ENCODE measurements at regions not wholly inside any gene's neighbourhood (a gene's known extent, or its start where the extent isn't known, plus 50 kb on each side); places are given as distances from the start of the nearest gene placed in this dataset.

GRCh38 chr13:106354961-106355360, 180.5 kb downstream of the EFNB2 start:
- BruUV-seq (replicated peaks): no TSS peak
- ChIA-PET RAD21 (ENCODE audit: low non-redundant PET in 1 of 2, low total read pairs in 2 of 2, uncharacterized antibody in 2 of 2, unreplicated experiment in 2 of 2) (no interaction called here), CTCF (no interaction called here), POLR2A (no interaction called here)
- no peaks in the 10 kb centered on the region for H3K36me3 ChIP-seq (ENCODE audit: control insufficient read depth in 1 of 2, insufficient read depth in 2 of 2, low read length in 2 of 2)
- no peaks in the 10 kb centered on the region for H3K79me2 ChIP-seq (ENCODE audit: insufficient read depth, low read length)
- no peak for TF ChIP-seq EZH2 (IDR thresholded peaks at IDR 0.05)
- TF ChIP-seq RAD21 (IDR thresholded peaks at IDR 0.05; ENCODE audit: low read depth): no peak
- TF ChIP-seq CBX3 (IDR thresholded peaks at IDR 0.05; ENCODE audit: low read depth): no peak
- TF ChIP-seq SP1 (IDR thresholded peaks at IDR 0.05; ENCODE audit: low read depth): no peak
- no peak for TF ChIP-seq TCF7L2 (IDR thresholded peaks at IDR 0.05; ENCODE audit: borderline replicate concordance, extremely low read depth, insufficient read depth, insufficient read length)
- TF ChIP-seq POLR2AphosphoS5 (IDR thresholded peaks at IDR 0.05; ENCODE audit: low read depth, low read length): no peak
- no peak for TF ChIP-seq ZFX (IDR thresholded peaks at IDR 0.05)
- TF ChIP-seq, protein P1, sequence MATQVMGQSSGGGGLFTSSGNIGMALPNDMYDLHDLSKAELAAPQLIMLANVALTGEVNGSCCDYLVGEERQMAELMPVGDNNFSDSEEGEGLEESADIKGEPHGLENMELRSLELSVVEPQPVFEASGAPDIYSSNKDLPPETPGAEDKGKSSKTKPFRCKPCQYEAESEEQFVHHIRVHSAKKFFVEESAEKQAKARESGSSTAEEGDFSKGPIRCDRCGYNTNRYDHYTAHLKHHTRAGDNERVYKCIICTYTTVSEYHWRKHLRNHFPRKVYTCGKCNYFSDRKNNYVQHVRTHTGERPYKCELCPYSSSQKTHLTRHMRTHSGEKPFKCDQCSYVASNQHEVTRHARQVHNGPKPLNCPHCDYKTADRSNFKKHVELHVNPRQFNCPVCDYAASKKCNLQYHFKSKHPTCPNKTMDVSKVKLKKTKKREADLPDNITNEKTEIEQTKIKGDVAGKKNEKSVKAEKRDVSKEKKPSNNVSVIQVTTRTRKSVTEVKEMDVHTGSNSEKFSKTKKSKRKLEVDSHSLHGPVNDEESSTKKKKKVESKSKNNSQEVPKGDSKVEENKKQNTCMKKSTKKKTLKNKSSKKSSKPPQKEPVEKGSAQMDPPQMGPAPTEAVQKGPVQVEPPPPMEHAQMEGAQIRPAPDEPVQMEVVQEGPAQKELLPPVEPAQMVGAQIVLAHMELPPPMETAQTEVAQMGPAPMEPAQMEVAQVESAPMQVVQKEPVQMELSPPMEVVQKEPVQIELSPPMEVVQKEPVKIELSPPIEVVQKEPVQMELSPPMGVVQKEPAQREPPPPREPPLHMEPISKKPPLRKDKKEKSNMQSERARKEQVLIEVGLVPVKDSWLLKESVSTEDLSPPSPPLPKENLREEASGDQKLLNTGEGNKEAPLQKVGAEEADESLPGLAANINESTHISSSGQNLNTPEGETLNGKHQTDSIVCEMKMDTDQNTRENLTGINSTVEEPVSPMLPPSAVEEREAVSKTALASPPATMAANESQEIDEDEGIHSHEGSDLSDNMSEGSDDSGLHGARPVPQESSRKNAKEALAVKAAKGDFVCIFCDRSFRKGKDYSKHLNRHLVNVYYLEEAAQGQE (IDR thresholded peaks at IDR 0.05; ENCODE audit: low read depth): no peak
- no peak for TF ChIP-seq SIN3A (IDR thresholded peaks at IDR 0.05; ENCODE audit: low read depth)
- TF ChIP-seq EZH2phosphoT487 (IDR thresholded peaks at IDR 0.05; ENCODE audit: borderline replicate concordance): no peak
- DNase-seq (ENCODE audit: low read depth, low spot score) (no peak), ATAC-seq (no peak)
- H3K27ac ChIP-seq (ENCODE audit: low read depth, low read length): no peak overlapping the region
- no peaks in the 10 kb centered on the region for H3K9me2 ChIP-seq (ENCODE audit: insufficient read depth)
- no peaks in the 10 kb centered on the region for H3K27me3 ChIP-seq (ENCODE audit: insufficient read depth, low read length)
- H3K4me2 ChIP-seq (ENCODE audit: low read length): no peak overlapping the region
- no peaks in the 10 kb centered on the region for H4K20me1 ChIP-seq (ENCODE audit: insufficient read depth)
- H3K9ac ChIP-seq (ENCODE audit: low read length): no peak overlapping the region
- no peaks in the 10 kb centered on the region for H3K9me3 ChIP-seq (ENCODE audit: control insufficient read depth in 1 of 2, insufficient read depth in 1 of 2, low read depth in 1 of 2, low read length in 2 of 2)
- no peak overlapping the region for H3K4me3 ChIP-seq (replicated peaks in 1 of 2; ENCODE audit: low read depth in 1 of 2, low read length in 2 of 2)
- H2AFZ ChIP-seq (ENCODE audit: low read depth, low read length, poor library complexity, severe bottlenecking): no peak overlapping the region
- H3K4me1 ChIP-seq (ENCODE audit: control insufficient read depth in 1 of 2, insufficient read depth in 2 of 2, low read length in 2 of 2): peaks cover 15 to 28% of the 10 kb centered on the region in 2 experiments
- intact Hi-C loops (cut with micrococcal nuclease): no loop called here

Measured in HCT116 (cell line).